HepG2 (cell line): ENCODE measurements at regions not wholly inside any gene's neighbourhood (a gene's known extent, or its start where the extent isn't known, plus 50 kb on each side); places are given as distances from the start of the nearest gene placed in this dataset.

Experiments
- ZNF253 ChIP-seq: sonication (generic); formaldehyde crosslinking; IDR thresholded peaks from 2 replicates; pipeline ENCODE4 v1.8.0; 2022; ENCODE audit warnings: mild to moderate bottlenecking, missing genetic modification reagents, borderline replicate concordance
- ZNF274 ChIP-seq: sonication (generic); formaldehyde crosslinking; IDR thresholded peaks from 2 replicates; pipeline ENCODE4 v1.5.1; 2020; ENCODE audit warnings: mild to moderate bottlenecking, missing genetic modification reagents
- TF ChIP-seq, protein P1 (sequence below): sonication (generic); formaldehyde crosslinking; IDR thresholded peaks from 2 replicates; pipeline ENCODE4 v1.4.0; 2020; ENCODE audit warnings: missing genetic modification reagents

DNA sequence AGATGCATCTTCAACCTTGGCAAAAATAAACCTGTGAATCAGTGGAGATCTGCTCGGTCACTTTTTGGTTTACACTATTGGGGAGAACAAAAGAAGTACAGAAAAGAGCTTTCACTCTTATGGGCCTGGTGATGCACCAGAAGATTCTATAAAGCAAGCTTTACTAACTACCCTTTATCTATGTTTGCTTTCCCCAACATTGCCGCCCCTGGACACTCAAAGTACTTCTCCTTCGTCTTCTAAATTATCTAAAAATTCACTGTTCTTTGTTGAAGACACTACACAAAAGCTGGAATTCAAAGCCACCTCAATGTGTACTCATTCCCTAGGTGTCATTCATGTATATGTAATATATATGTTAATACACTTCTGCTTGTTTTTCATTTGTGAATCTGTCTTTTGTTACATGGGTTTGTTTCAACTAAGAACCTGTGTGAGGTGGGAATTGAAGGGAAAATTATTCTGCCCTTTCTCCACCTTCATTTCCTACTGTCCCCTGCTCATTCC, 97.9 kb upstream of the BTN3A2 start:
- no peak for TF ChIP-seq ZNF253 (CRISPR knock-in tag)
- TF ChIP-seq, protein P1, sequence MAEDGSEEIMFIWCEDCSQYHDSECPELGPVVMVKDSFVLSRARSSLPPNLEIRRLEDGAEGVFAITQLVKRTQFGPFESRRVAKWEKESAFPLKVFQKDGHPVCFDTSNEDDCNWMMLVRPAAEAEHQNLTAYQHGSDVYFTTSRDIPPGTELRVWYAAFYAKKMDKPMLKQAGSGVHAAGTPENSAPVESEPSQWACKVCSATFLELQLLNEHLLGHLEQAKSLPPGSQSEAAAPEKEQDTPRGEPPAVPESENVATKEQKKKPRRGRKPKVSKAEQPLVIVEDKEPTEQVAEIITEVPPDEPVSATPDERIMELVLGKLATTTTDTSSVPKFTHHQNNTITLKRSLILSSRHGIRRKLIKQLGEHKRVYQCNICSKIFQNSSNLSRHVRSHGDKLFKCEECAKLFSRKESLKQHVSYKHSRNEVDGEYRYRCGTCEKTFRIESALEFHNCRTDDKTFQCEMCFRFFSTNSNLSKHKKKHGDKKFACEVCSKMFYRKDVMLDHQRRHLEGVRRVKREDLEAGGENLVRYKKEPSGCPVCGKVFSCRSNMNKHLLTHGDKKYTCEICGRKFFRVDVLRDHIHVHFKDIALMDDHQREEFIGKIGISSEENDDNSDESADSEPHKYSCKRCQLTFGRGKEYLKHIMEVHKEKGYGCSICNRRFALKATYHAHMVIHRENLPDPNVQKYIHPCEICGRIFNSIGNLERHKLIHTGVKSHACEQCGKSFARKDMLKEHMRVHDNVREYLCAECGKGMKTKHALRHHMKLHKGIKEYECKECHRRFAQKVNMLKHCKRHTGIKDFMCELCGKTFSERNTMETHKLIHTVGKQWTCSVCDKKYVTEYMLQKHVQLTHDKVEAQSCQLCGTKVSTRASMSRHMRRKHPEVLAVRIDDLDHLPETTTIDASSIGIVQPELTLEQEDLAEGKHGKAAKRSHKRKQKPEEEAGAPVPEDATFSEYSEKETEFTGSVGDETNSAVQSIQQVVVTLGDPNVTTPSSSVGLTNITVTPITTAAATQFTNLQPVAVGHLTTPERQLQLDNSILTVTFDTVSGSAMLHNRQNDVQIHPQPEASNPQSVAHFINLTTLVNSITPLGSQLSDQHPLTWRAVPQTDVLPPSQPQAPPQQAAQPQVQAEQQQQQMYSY (CRISPR knock-in tag), result no peak
- TF ChIP-seq ZNF274 (CRISPR knock-in tag), result no peak
